ENCODE measurements at regions not wholly inside any gene's neighbourhood (a gene's known extent, or its start where the extent isn't known, plus 50 kb on each side); places are given as distances from the start of the nearest gene placed in this dataset.

DNA sequence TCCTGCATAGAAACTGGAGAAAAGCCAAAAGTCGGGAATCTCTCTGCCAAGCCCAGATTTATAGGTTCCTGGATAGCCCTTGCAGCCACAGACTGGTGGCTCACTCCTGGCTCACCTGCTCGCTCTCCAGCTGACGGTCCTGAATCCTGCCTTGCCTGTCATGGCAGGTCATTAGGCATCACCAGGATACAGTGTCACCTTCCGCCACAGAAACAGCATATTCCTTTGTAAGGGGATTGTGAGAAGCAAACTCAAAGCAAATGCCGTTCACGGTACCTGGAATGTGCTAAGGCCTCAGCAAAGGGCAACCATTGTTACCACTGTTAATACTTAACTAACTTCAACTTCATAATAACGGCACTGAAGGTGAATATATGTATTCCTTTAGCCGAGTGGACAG lies 57.1 kb upstream of the GPR45 start:
- H3K4me1 Mint-ChIP-seq (ENCODE audit: low read depth, unreplicated experiment): peaks cover 11% of the 10 kb centered on the region
- H2AFZ ChIP-seq (ENCODE audit: low read depth, low read length): no peak overlapping the region
- H3K9me3 ChIP-seq (ENCODE audit: insufficient read depth, low read depth, low read length): no peaks in the 10 kb centered on the region
- FAIRE-seq: no peak
- H3K4me3 Mint-ChIP-seq (ENCODE audit: unreplicated experiment): no peak overlapping the region
- H3K4me3 ChIP-seq (ENCODE audit: insufficient read depth, low read depth, low read length): no peak overlapping the region
- no peaks in the 10 kb centered on the region for H3K36me3 Mint-ChIP-seq (ENCODE audit: low read depth, unreplicated experiment)
- peaks cover 7% of the 10 kb centered on the region for H3K27me3 Mint-ChIP-seq (ENCODE audit: low read depth, unreplicated experiment)
- H3K4me1 ChIP-seq (ENCODE audit: insufficient read depth, low read length): no peaks in the 10 kb centered on the region
- no peak for DNase-seq (ENCODE audit: low read depth)
- H3K36me3 ChIP-seq (ENCODE audit: insufficient read depth, low read length): no peaks in the 10 kb centered on the region
- no peak overlapping the region for H3K27ac Mint-ChIP-seq (ENCODE audit: unreplicated experiment)
- no peak overlapping the region for H3K4me2 ChIP-seq (ENCODE audit: low read length)
- peaks cover 4% of the 10 kb centered on the region for H3K9me3 Mint-ChIP-seq (ENCODE audit: unreplicated experiment)
- no peaks in the 10 kb centered on the region for H4K20me1 ChIP-seq (ENCODE audit: insufficient read depth, low read length)
- no peaks in the 10 kb centered on the region for H3K79me2 ChIP-seq (ENCODE audit: insufficient read depth, low read length)
- TF ChIP-seq CTCF (IDR thresholded peaks at IDR 0.05; ENCODE audit: insufficient read depth, low read depth, low read length) (no peak), EZH2 (IDR thresholded peaks at IDR 0.05; ENCODE audit: insufficient read depth, low read length) (no peak)
- no peak overlapping the region for H3K9ac ChIP-seq (ENCODE audit: low read length)
- H3K27me3 ChIP-seq (ENCODE audit: insufficient read depth, low read length): peaks cover 6% of the 10 kb centered on the region
- H3K27ac ChIP-seq (ENCODE audit: low read depth, low read length): no peak overlapping the region

- Histone ChIP-seq H3K36me3 (ENCODE audit: insufficient read depth, low read length) (no peaks in the 10 kb centered on the region), H3K4me3 (ENCODE audit: insufficient read depth, low read depth, low read length) (no peak overlapping the region), H3K9me3 (ENCODE audit: insufficient read depth, low read depth, low read length) (no peaks in the 10 kb centered on the region), H3K27me3 (ENCODE audit: insufficient read depth, low read length) (peaks cover 6% of the 10 kb centered on the region), H3K4me1 (ENCODE audit: insufficient read depth, low read length) (no peaks in the 10 kb centered on the region), H4K20me1 (ENCODE audit: insufficient read depth, low read length) (no peaks in the 10 kb centered on the region), H3K4me2 (ENCODE audit: low read length) (no peak overlapping the region), H3K79me2 (ENCODE audit: insufficient read depth, low read length) (no peaks in the 10 kb centered on the region), H3K27ac (ENCODE audit: low read depth, low read length) (no peak overlapping the region), H3K9ac (ENCODE audit: low read length) (no peak overlapping the region), H2AFZ (ENCODE audit: low read depth, low read length) (no peak overlapping the region)
- FAIRE-seq (no peak), DNase-seq (ENCODE audit: low read depth) (no peak)
- peaks cover 11% of the 10 kb centered on the region for H3K4me1 Mint-ChIP-seq (ENCODE audit: low read depth, unreplicated experiment)
- H3K27ac Mint-ChIP-seq (ENCODE audit: unreplicated experiment): no peak overlapping the region
- peaks cover 11% of the 10 kb centered on the region for H3K9me3 Mint-ChIP-seq (ENCODE audit: unreplicated experiment)
- no peak for TF ChIP-seq EZH2 (IDR thresholded peaks at IDR 0.05; ENCODE audit: insufficient read depth, low read length)
- TF ChIP-seq CTCF (IDR thresholded peaks at IDR 0.05; ENCODE audit: insufficient read depth, low read depth, low read length): no peak
- no peak overlapping the region for H3K4me3 Mint-ChIP-seq (ENCODE audit: unreplicated experiment)
- H3K36me3 Mint-ChIP-seq (ENCODE audit: low read depth, unreplicated experiment): no peaks in the 10 kb centered on the region
- H3K27me3 Mint-ChIP-seq (ENCODE audit: low read depth, unreplicated experiment): peaks cover 7% of the 10 kb centered on the region
Observed at GRCh38 chr2:105186967-105187498, 54.5 kb upstream of the GPR45 start.

- no peak overlapping the region for H2AFZ ChIP-seq (ENCODE audit: low read depth, low read length)
- peak overlapping the region; percentile 56 for H3K27ac Mint-ChIP-seq (ENCODE audit: unreplicated experiment)
- DNase-seq (ENCODE audit: low read depth) (peak; percentile 22), FAIRE-seq (no peak)
- peaks cover 6% of the 10 kb centered on the region for H3K27me3 ChIP-seq (ENCODE audit: insufficient read depth, low read length)
- no peak overlapping the region for H3K4me3 Mint-ChIP-seq (ENCODE audit: unreplicated experiment)
- H3K4me1 Mint-ChIP-seq (ENCODE audit: low read depth, unreplicated experiment): peaks cover 11% of the 10 kb centered on the region
- H3K27me3 Mint-ChIP-seq (ENCODE audit: low read depth, unreplicated experiment): peaks cover 7% of the 10 kb centered on the region
- no peaks in the 10 kb centered on the region for H3K4me1 ChIP-seq (ENCODE audit: insufficient read depth, low read length)
- H3K36me3 Mint-ChIP-seq (ENCODE audit: low read depth, unreplicated experiment): no peaks in the 10 kb centered on the region
- TF ChIP-seq EZH2 (IDR thresholded peaks at IDR 0.05; ENCODE audit: insufficient read depth, low read length): no peak
- TF ChIP-seq CTCF (IDR thresholded peaks at IDR 0.05; ENCODE audit: insufficient read depth, low read depth, low read length): no peak
- H3K9me3 Mint-ChIP-seq (ENCODE audit: unreplicated experiment): peaks cover 11% of the 10 kb centered on the region
- no peaks in the 10 kb centered on the region for H4K20me1 ChIP-seq (ENCODE audit: insufficient read depth, low read length)
- H3K9ac ChIP-seq (ENCODE audit: low read length): no peak overlapping the region
- no peak overlapping the region for H3K4me3 ChIP-seq (ENCODE audit: insufficient read depth, low read depth, low read length)
- no peaks in the 10 kb centered on the region for H3K79me2 ChIP-seq (ENCODE audit: insufficient read depth, low read length)
- H3K36me3 ChIP-seq (ENCODE audit: insufficient read depth, low read length): no peaks in the 10 kb centered on the region
- no peak overlapping the region for H3K4me2 ChIP-seq (ENCODE audit: low read length)
- no peaks in the 10 kb centered on the region for H3K9me3 ChIP-seq (ENCODE audit: insufficient read depth, low read depth, low read length)
- no peak overlapping the region for H3K27ac ChIP-seq (ENCODE audit: low read depth, low read length)
Observed at GRCh38 chr2:105187531-105187930, 54.0 kb upstream of the GPR45 start.
